GM13977 (cell line): ENCODE measurements at regions not wholly inside any gene's neighbourhood (a gene's known extent, or its start where the extent isn't known, plus 50 kb on each side); places are given as distances from the start of the nearest gene placed in this dataset.
"Not testable (repeated sequence)": the region's sequence is repeated elsewhere in the genome, so short reads cannot be mapped to it uniquely, and the experiment has no call there.

ENCODE experiments used
- DNase-seq: peaks from one replicate; pipeline ENCODE4 v3.0.0; 2012; ENCODE audit warnings: low spot score
- CTCF ChIP-seq: IDR thresholded peaks from 2 replicates; pipeline ENCODE4 v1.5.1; 2012; ENCODE audit warnings: mild to moderate bottlenecking, control low read depth; ENCODE audit not compliant: insufficient read depth; ENCODE audit errors: extremely low read depth, missing control alignments
- in situ Hi-C: fragments of 300-500 bp; cut with MboI; formaldehyde crosslinking; loops from one replicate; pipeline ENCODE4 v1.12.0; 2022; ENCODE audit warnings: low sequenced_read_pairs, low pct_unique_long_range_greater_than_20kb, mixed read lengths, inconsistent platforms; ENCODE audit not compliant: unreplicated experiment

- DNase-seq, result no peak
- TF ChIP-seq CTCF, result no peak
- in situ Hi-C loops, result no loop called here
Observed at GRCh38 chr15:79738143-79738542, 158.7 kb downstream of the MTHFS start.

- no peak for DNase-seq
- no peak for TF ChIP-seq CTCF
- in situ Hi-C loops, result no loop called here
Observed at GRCh38 chr15:79740561-79740960, 156.3 kb downstream of the MTHFS start.

- in situ Hi-C loops, result no loop called here
Observed at GRCh38 chr15:79743032-79743431, 153.8 kb downstream of the MTHFS start.

GRCh38 chr15:79744485-79744884 is 152.3 kb downstream of the MTHFS start:
- in situ Hi-C loops, DNase-seq: not testable (repeated sequence)

More at GRCh38 chr15:79743032-79743431, 153.8 kb downstream of the MTHFS start:
- DNase-seq, result no peak
- no peak for TF ChIP-seq CTCF

GRCh38 chr15:79756365-79756764 is 140.4 kb downstream of the MTHFS start:
- no peak for TF ChIP-seq CTCF
- in situ Hi-C loops, result no loop called here

GRCh38 chr15:79765081-79765480 is 131.7 kb downstream of the MTHFS start:
- in situ Hi-C loops, result no loop called here
- DNase-seq, result no peak
- no peak for TF ChIP-seq CTCF

More at GRCh38 chr15:79756365-79756764, 140.4 kb downstream of the MTHFS start:
- no peak for DNase-seq

GRCh38 chr15:79769069-79769481 is 127.7 kb downstream of the MTHFS start:
- peak; percentile 40 for TF ChIP-seq CTCF
- peak; percentile 17 for DNase-seq
- in situ Hi-C loops, result no loop called here
